Upper lobe of right lung (tissue), 1 donor: ENCODE measurements at regions not wholly inside any gene's neighbourhood (a gene's known extent, or its start where the extent isn't known, plus 50 kb on each side); places are given as distances from the start of the nearest gene placed in this dataset.
A peak's percentile ranks its signal among the peaks of the same experiment; 100 is the strongest.

Experiments used
- ATAC-seq: fragments of 200-7000 bp; cut with Tn5 transposase; one replicate; pipeline ENCODE4 v1.9.1; 2020; ENCODE audit warnings: mild to moderate bottlenecking, moderate library complexity
- DNase-seq: peaks from one replicate; pipeline ENCODE4 v3.0.0-alpha.2; 2020
- H3K27ac ChIP-seq: fragments of 200-600 bp; one replicate; pipeline ENCODE4 v1.8.0; 2022
- H3K27me3 ChIP-seq: fragments of 200-600 bp; one replicate; pipeline ENCODE4 v1.8.0; 2022; ENCODE audit warnings: mild to moderate bottlenecking
- H3K36me3 ChIP-seq: fragments of 200-600 bp; one replicate; pipeline ENCODE4 v1.8.0; 2022
- H3K4me1 ChIP-seq: fragments of 200-600 bp; one replicate; pipeline ENCODE4 v1.8.0; 2022
- H3K4me3 ChIP-seq: fragments of 200-600 bp; one replicate; pipeline ENCODE4 v1.8.0; 2022; ENCODE audit warnings: mild to moderate bottlenecking
- H3K9me3 ChIP-seq: fragments of 200-600 bp; one replicate; pipeline ENCODE4 v1.8.0; 2022
- intact Hi-C: fragments of 100-400 bp; cut with DNase I; formaldehyde crosslinking; loops from one replicate; pipeline ENCODE4 v1.11.0; 2022
- TF ChIP-seq, protein P1 (sequence below): fragments of 200-600 bp; IDR thresholded peaks from one replicate; pipeline ENCODE4 v1.8.0; 2022; ENCODE audit warnings: antibody characterized with exemption
- donor health status: DM: no; HTN: yes; CAD: no; lungs with severe emphysema.

DNA sequence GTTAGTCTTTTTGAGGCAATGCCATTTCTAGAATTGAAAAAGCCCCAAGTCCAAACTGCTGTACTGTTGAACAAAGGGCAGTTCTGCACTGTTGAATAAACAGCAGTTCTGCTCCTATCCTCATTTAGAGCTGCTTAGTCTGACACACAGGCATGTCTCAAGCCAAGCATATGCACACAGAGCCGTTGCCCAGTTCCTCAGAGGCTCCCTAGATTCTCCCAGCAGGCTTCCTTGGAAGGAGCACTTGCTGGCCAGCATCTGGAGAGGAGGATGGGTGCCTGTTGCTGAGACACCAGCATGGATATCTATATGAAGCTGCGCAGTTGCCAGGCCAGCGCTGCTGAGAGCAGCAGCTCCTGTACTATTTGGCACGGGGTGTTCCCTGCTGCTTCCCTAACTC, 138.3 kb upstream of the USP38 start:
- H3K27me3 ChIP-seq: no peaks in the 10 kb centered on the region
- no peaks in the 10 kb centered on the region for H3K9me3 ChIP-seq
- no peak for ATAC-seq
- intact Hi-C loops: no loop called here
- no peak overlapping the region for H3K4me3 ChIP-seq
- H3K4me1 ChIP-seq: no peaks in the 10 kb centered on the region
- no peaks in the 10 kb centered on the region for H3K36me3 ChIP-seq
- TF ChIP-seq, protein P1, sequence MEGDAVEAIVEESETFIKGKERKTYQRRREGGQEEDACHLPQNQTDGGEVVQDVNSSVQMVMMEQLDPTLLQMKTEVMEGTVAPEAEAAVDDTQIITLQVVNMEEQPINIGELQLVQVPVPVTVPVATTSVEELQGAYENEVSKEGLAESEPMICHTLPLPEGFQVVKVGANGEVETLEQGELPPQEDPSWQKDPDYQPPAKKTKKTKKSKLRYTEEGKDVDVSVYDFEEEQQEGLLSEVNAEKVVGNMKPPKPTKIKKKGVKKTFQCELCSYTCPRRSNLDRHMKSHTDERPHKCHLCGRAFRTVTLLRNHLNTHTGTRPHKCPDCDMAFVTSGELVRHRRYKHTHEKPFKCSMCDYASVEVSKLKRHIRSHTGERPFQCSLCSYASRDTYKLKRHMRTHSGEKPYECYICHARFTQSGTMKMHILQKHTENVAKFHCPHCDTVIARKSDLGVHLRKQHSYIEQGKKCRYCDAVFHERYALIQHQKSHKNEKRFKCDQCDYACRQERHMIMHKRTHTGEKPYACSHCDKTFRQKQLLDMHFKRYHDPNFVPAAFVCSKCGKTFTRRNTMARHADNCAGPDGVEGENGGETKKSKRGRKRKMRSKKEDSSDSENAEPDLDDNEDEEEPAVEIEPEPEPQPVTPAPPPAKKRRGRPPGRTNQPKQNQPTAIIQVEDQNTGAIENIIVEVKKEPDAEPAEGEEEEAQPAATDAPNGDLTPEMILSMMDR: no peak
- peak; percentile 33 for DNase-seq
- no peak overlapping the region for H3K27ac ChIP-seq

DNA sequence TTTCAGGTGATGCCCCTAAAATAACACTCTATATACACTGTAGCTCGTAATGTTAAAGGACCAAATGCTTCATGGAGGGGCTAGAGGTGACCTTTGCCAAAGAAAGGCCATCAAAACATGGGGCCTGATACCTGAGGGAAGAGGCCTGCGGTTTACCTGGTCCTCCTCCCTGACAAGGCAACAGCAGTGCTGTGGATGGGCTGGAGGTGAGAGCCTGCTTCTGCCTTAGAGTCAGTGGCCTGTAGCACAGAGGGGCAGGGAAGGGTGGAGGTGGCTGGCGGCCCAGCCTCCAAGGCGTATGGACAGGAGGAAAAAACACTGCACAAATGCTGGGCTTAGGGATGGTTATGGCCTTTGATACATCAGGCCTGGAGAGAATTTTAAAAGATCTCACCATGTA, 137.8 kb upstream of the USP38 start:
- DNase-seq: no peak
- Histone ChIP-seq H3K4me1 (no peaks in the 10 kb centered on the region), H3K9me3 (no peaks in the 10 kb centered on the region), H3K27me3 (no peaks in the 10 kb centered on the region), H3K36me3 (no peaks in the 10 kb centered on the region), H3K4me3 (no peak overlapping the region), H3K27ac (no peak overlapping the region)
- intact Hi-C loops: no loop called here
- no peak for ATAC-seq
- TF ChIP-seq, protein P1: no peak

GRCh38 chr4:143054971-143055370, 129.7 kb upstream of the USP38 start:
- intact Hi-C loops: no loop called here
- Histone ChIP-seq H3K9me3 (no peaks in the 10 kb centered on the region), H3K4me1 (no peaks in the 10 kb centered on the region), H3K27ac (no peak overlapping the region), H3K4me3 (no peak overlapping the region), H3K36me3 (no peaks in the 10 kb centered on the region), H3K27me3 (no peaks in the 10 kb centered on the region)
- no peak for DNase-seq
- no peak for ATAC-seq
- TF ChIP-seq, protein P1: no peak

DNA sequence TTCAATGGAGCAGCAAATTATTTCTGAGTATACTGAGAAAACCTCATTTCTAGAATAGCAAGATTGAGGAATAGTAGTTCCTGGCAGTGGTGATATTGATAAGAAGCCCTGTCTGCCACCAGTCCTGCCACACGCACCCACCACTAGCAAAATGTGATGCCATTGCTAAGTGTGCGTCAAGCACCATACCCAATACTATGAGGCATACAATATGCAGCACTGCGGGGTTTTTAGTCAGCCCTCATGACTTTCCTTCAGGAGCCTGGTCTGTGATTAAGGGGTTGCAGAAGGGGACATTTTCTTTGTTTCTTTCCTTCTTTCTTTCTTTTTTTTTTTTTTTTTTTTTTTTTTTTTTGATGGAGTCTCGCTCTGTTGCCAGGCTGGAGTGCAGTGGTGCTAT, 128.7 kb upstream of the USP38 start:
- no peak overlapping the region for H3K27ac ChIP-seq
- no peaks in the 10 kb centered on the region for H3K4me1 ChIP-seq
- H3K9me3 ChIP-seq: no peaks in the 10 kb centered on the region
- intact Hi-C loops: no loop called here
- no peaks in the 10 kb centered on the region for H3K36me3 ChIP-seq
- H3K4me3 ChIP-seq: no peak overlapping the region
- no peak for ATAC-seq
- H3K27me3 ChIP-seq: no peaks in the 10 kb centered on the region
- TF ChIP-seq, protein P1: no peak
- DNase-seq: no peak

- Histone ChIP-seq H3K27me3 (no peaks in the 10 kb centered on the region), H3K36me3 (no peaks in the 10 kb centered on the region), H3K27ac (no peak overlapping the region), H3K4me3 (no peak overlapping the region), H3K9me3 (no peaks in the 10 kb centered on the region), H3K4me1 (no peaks in the 10 kb centered on the region)
- DNase-seq (no peak), ATAC-seq (no peak)
- intact Hi-C loops: no loop called here
- TF ChIP-seq, protein P1: no peak
Measured at GRCh38 chr4:143071351-143071750, 113.4 kb upstream of the USP38 start.

DNA sequence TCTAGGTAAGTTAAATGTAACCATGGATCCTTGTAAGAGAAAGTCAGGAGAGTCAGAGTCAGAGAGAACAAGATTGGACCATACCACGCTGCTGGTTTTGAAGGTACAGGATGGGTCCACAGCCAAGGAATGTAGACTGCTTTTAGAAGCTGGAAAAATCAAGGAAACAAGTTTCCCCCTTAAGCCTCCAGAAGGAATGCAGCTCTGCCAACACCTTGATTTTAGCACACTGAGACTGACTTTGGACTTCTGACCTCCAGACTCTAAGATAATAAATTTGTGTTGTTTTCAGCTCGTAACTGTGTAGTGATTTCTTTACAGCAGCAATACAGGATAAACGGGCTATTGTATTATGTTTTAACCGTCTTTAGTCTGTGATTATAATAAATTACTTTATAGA, 108.0 kb upstream of the USP38 start:
- DNase-seq (no peak), ATAC-seq (no peak)
- intact Hi-C loops: no loop called here
- Histone ChIP-seq H3K36me3 (no peaks in the 10 kb centered on the region), H3K4me3 (no peak overlapping the region), H3K27ac (no peak overlapping the region), H3K27me3 (no peaks in the 10 kb centered on the region), H3K9me3 (no peaks in the 10 kb centered on the region), H3K4me1 (no peaks in the 10 kb centered on the region)
- TF ChIP-seq, protein P1: no peak
